PC-3 (cell line): ENCODE measurements at regions not wholly inside any gene's neighbourhood (a gene's known extent, or its start where the extent isn't known, plus 50 kb on each side); places are given as distances from the start of the nearest gene placed in this dataset.
A peak's percentile ranks its signal among the peaks of the same experiment; 100 is the strongest.

Source experiments
- ATAC-seq: fragments of 200-7000 bp; cut with Tn5 transposase; 2 replicates; pipeline ENCODE4 v1.9.1; 2020; ENCODE audit warnings: mild to moderate bottlenecking, moderate library complexity
- BruUV-seq: library from RNA; stranded (reverse); fragments of 400-500 nt; replicated peaks from 2 replicates; lab custom pipeline; 2021; lab: Mats Ljungman, UMichigan
- CTCF ChIA-PET: fragments of 300-600 bp; sonication (Branson Sonifier 250); formaldehyde crosslinking; loops from one replicate; lab custom pipeline; 2022; ENCODE audit warnings: antibody characterized with exemption; lab: Charles Lee
- POLR2A ChIA-PET: fragments of 300-600 bp; sonication (Branson Sonifier 250); formaldehyde crosslinking; loops from one replicate; lab custom pipeline; 2022; ENCODE audit warnings: antibody characterized with exemption; ENCODE audit not compliant: unreplicated experiment; lab: Charles Lee
- DNase-seq: peaks from one replicate; pipeline ENCODE4 v3.0.0-alpha.2; 2015
- H2AFZ ChIP-seq: fragments of 300-600 bp; sonication (generic); 2 replicates; pipeline ENCODE4 v1.6.0; 2016; ENCODE audit warnings: antibody characterized with exemption, low read length
- H3F3A ChIP-seq: fragments of 300-600 bp; sonication (generic); one replicate; pipeline ENCODE4 v1.6.0; 2017; ENCODE audit warnings: antibody characterized with exemption, low read length, control low read depth, mild to moderate bottlenecking; ENCODE audit not compliant: unreplicated experiment
- H3K27ac ChIP-seq: fragments of 300-600 bp; sonication (generic); 2 replicates; pipeline ENCODE4 v1.5.1; 2016; ENCODE audit warnings: mild to moderate bottlenecking, low read length
- H3K27me3 ChIP-seq: fragments of 300-600 bp; sonication (generic); 2 replicates; pipeline ENCODE4 v1.6.1; 2016; ENCODE audit warnings: low read length, mixed read lengths
- H3K36me3 ChIP-seq: fragments of 300-600 bp; sonication (generic); 2 replicates; pipeline ENCODE4 v1.6.1; 2016; ENCODE audit warnings: low read depth, mixed run types, low read length, mixed read lengths
- H3K4me1 ChIP-seq: fragments of 300-600 bp; sonication (generic); 2 replicates; pipeline ENCODE4 v1.5.1; 2016; ENCODE audit warnings: low read length; ENCODE audit not compliant: insufficient read depth
- H3K4me2 ChIP-seq: fragments of 300-600 bp; sonication (generic); 2 replicates; pipeline ENCODE4 v1.6.0; 2016; ENCODE audit warnings: low read length
- H3K4me3 ChIP-seq: fragments of 300-600 bp; sonication (generic); 2 replicates; pipeline ENCODE4 v1.5.1; 2016; ENCODE audit warnings: mild to moderate bottlenecking, low read length, mixed read lengths
- H3K79me2 ChIP-seq: fragments of 300-600 bp; sonication (generic); 2 replicates; pipeline ENCODE4 v1.6.1; 2017; ENCODE audit warnings: low read length, mixed read lengths
- H3K9ac ChIP-seq: fragments of 300-600 bp; sonication (generic); 2 replicates; pipeline ENCODE4 v1.6.0; 2016; ENCODE audit warnings: mild to moderate bottlenecking, low read length
- H3K9me2 ChIP-seq: fragments of 300-600 bp; sonication (generic); replicated peaks from 2 replicates; pipeline ENCODE4 v1.6.1; 2016; ENCODE audit warnings: mixed run types, low read length, mixed read lengths
- H3K9me3 ChIP-seq: fragments of 300-600 bp; sonication (generic); 2 replicates; pipeline ENCODE4 v1.6.1; 2016; ENCODE audit warnings: low read length, mixed read lengths
- H4K20me1 ChIP-seq: fragments of 300-600 bp; sonication (generic); 2 replicates; pipeline ENCODE4 v1.6.1; 2016; ENCODE audit warnings: low read length, mixed read lengths
- EZH2 ChIP-seq: fragments of 300-600 bp; sonication (generic); IDR thresholded peaks from one replicate; pipeline ENCODE4 v1.6.1; 2017; ENCODE audit warnings: antibody characterized with exemption, mild to moderate bottlenecking, low read length; ENCODE audit not compliant: unreplicated experiment
- EZH2phosphoT487 ChIP-seq: fragments of 300-600 bp; sonication (generic); IDR thresholded peaks from 2 replicates; pipeline ENCODE4 v1.6.1; 2018; ENCODE audit warnings: mild to moderate bottlenecking, antibody characterized with exemption, low read length, borderline replicate concordance
- intact Hi-C: fragments of 100-400 bp; cut with micrococcal nuclease; formaldehyde crosslinking; loops from 2 replicates; pipeline ENCODE4 v1.9.0; 2023
- TF ChIP-seq, protein P1 (sequence below): fragments of 300-600 bp; sonication (generic); conservative IDR thresholded peaks from 2 replicates; pipeline ENCODE4 v1.5.1; 2017; ENCODE audit warnings: antibody characterized with exemption, low read depth, mild to moderate bottlenecking, low read length

DNA sequence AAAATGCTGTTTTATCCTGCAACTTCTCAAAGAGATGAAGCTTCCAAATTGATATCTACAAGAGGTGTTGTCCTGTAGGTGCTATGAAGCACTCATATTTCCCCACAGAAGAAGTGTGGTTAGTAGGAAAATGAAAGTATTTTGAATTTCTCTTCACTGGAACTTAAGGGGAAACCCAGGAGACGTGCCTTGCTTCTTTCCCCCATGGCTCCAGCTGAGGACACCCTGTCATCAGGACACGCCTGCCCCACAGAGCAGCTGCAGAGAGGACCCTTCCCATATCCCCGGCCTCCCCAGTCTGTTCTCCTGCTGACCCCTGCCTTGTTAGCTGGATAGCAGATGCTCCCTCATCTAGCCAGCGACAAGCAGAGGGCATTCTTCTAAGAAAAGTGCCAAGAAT lies 371.3 kb downstream of the COG6 start:
- H3F3A ChIP-seq: no peaks in the 10 kb centered on the region
- no peaks in the 10 kb centered on the region for H3K9me2 ChIP-seq
- no peaks in the 10 kb centered on the region for H3K9me3 ChIP-seq
- POLR2A ChIA-PET: no interaction called here
- H3K79me2 ChIP-seq: no peaks in the 10 kb centered on the region
- peaks cover 12% of the 10 kb centered on the region for H3K4me1 ChIP-seq
- no peak overlapping the region for H3K4me3 ChIP-seq
- ATAC-seq: no peak
- H3K4me2 ChIP-seq: no peak overlapping the region
- H4K20me1 ChIP-seq: no peaks in the 10 kb centered on the region
- no peak overlapping the region for H2AFZ ChIP-seq
- TF ChIP-seq EZH2 (no peak), EZH2phosphoT487 (no peak)
- TF ChIP-seq, protein P1, sequence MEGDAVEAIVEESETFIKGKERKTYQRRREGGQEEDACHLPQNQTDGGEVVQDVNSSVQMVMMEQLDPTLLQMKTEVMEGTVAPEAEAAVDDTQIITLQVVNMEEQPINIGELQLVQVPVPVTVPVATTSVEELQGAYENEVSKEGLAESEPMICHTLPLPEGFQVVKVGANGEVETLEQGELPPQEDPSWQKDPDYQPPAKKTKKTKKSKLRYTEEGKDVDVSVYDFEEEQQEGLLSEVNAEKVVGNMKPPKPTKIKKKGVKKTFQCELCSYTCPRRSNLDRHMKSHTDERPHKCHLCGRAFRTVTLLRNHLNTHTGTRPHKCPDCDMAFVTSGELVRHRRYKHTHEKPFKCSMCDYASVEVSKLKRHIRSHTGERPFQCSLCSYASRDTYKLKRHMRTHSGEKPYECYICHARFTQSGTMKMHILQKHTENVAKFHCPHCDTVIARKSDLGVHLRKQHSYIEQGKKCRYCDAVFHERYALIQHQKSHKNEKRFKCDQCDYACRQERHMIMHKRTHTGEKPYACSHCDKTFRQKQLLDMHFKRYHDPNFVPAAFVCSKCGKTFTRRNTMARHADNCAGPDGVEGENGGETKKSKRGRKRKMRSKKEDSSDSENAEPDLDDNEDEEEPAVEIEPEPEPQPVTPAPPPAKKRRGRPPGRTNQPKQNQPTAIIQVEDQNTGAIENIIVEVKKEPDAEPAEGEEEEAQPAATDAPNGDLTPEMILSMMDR: no peak
- intact Hi-C loops: no loop called here
- H3K36me3 ChIP-seq: no peaks in the 10 kb centered on the region
- no peak overlapping the region for H3K27ac ChIP-seq
- BruUV-seq: no TSS peak
- H3K27me3 ChIP-seq: no peaks in the 10 kb centered on the region
- H3K9ac ChIP-seq: no peak overlapping the region
- CTCF ChIA-PET: no interaction called here
- no peak for DNase-seq

DNA sequence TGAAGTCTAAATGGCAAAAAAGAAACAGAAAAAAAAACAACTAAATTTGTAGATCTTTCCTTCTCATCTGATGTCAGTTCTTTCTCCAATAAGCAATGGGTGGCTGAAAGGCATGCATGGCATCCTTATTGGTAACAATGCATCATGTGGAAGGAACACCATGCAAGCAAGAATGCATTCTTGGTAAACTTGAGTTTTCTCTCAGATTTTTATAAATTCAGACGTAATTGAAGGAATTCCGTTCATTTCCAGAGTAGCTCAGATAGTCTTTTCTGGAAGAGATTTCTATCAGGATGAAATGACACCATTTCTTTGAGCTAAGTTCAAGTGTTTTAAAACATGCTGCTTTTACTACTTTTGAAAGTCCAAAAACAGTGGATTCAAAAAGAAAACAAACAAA lies 373.0 kb downstream of the COG6 start:
- Histone ChIP-seq H3K27ac (no peak overlapping the region), H3K4me2 (no peak overlapping the region), H2AFZ (no peak overlapping the region), H3K4me3 (no peak overlapping the region), H3K79me2 (no peaks in the 10 kb centered on the region), H3K27me3 (no peaks in the 10 kb centered on the region), H3K9ac (no peak overlapping the region), H3K4me1 (peaks cover 12% of the 10 kb centered on the region), H4K20me1 (no peaks in the 10 kb centered on the region), H3K9me2 (no peaks in the 10 kb centered on the region), H3K9me3 (no peaks in the 10 kb centered on the region), H3K36me3 (no peaks in the 10 kb centered on the region), H3F3A (no peaks in the 10 kb centered on the region)
- DNase-seq (no peak), ATAC-seq (no peak)
- no TSS peak for BruUV-seq
- CTCF ChIA-PET: no interaction called here
- POLR2A ChIA-PET: no interaction called here
- intact Hi-C loops: no loop called here
- TF ChIP-seq, protein P1: no peak
- TF ChIP-seq EZH2phosphoT487 (no peak), EZH2 (no peak)

DNA sequence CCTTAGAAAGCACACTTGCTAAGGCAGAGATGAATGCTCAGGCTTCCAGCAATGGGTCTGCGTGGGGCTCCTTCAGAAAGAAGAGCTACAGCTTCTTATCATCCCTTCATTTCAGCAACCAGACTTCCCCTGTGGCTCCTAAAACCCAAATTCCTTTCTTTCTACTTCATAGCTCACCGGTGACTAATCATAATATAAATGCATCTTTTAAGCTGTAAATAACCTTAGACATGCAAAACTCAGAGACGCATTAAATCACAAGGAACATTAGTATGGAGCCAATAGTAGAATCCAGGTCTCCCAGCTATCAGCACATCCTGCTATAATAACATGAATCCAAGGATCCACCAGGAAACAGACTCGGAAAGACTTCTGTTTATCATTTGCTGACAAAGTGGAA lies 375.6 kb downstream of the COG6 start:
- Histone ChIP-seq H2AFZ (peak overlapping the region; percentile 56; the same call in 1 of the 2 replicates), H3K4me1 (peaks cover 12% of the 10 kb centered on the region), H3K36me3 (no peaks in the 10 kb centered on the region), H3K79me2 (no peaks in the 10 kb centered on the region), H3K4me3 (no peak overlapping the region), H3K27me3 (no peaks in the 10 kb centered on the region), H3F3A (no peaks in the 10 kb centered on the region), H3K9ac (no peak overlapping the region), H3K27ac (0 out of 2 replicates have a peak overlapping the region, but pooled peaks have one; percentile 5), H3K4me2 (peak overlapping the region; percentile 58), H3K9me3 (no peaks in the 10 kb centered on the region), H3K9me2 (no peaks in the 10 kb centered on the region), H4K20me1 (no peaks in the 10 kb centered on the region)
- DNase-seq (peak; percentile 69), ATAC-seq (peak; percentile 54)
- intact Hi-C loops: no loop called here
- CTCF ChIA-PET: interaction anchor here (0.7 kb wide), 1 partner anchor 88 kb away, joined by 3 read pairs; no protein-coding TSS in a partner anchor
- POLR2A ChIA-PET: interaction anchor here (0.6 kb wide), 1 partner anchor 319 kb away, joined by 4 read pairs; no protein-coding TSS in a partner anchor
- TF ChIP-seq, protein P1: no peak
- TF ChIP-seq EZH2phosphoT487: no peak
- TF ChIP-seq EZH2: no peak
- no TSS peak for BruUV-seq
